HEK293T (cell line): ENCODE measurements at regions not wholly inside any gene's neighbourhood (a gene's known extent, or its start where the extent isn't known, plus 50 kb on each side); places are given as distances from the start of the nearest gene placed in this dataset.

Experiments used
- CTCF ChIA-PET: fragments of 350-600 bp; formaldehyde crosslinking; extraction: SDS; loops from one replicate; lab custom pipeline; 2021; ENCODE audit warnings: antibody characterized with exemption, inconsistent platforms; lab: Yijun Ruan, JAX
- POLR2A ChIA-PET: fragments of 350-600 bp; formaldehyde crosslinking; extraction: SDS; loops from one replicate; lab custom pipeline; 2020; ENCODE audit warnings: antibody characterized with exemption, inconsistent platforms; lab: Yijun Ruan, JAX
- DNase-seq: peaks from one replicate; pipeline ENCODE4 v3.0.0; 2012; ENCODE audit warnings: mixed read lengths; ENCODE audit errors: extremely low spot score
- ARNT ChIP-seq: fragments of 450-650 bp; IDR thresholded peaks from 2 replicates; pipeline ENCODE4 v1.6.1; 2017; ENCODE audit warnings: mild to moderate bottlenecking
- BHLHE40 ChIP-seq: fragments of 450-650 bp; IDR thresholded peaks from 2 replicates; pipeline ENCODE4 v1.6.1; 2016; ENCODE audit warnings: mild to moderate bottlenecking, moderate library complexity, borderline replicate concordance
- CTBP1 ChIP-seq: fragments of 450-650 bp; IDR thresholded peaks from 2 replicates; pipeline ENCODE4 v1.6.1; 2016; ENCODE audit warnings: borderline replicate concordance
- ELF4 ChIP-seq: fragments of 450-650 bp; IDR thresholded peaks from 2 replicates; pipeline ENCODE4 v1.6.1; 2017; ENCODE audit warnings: antibody characterized with exemption
- FOXA1 ChIP-seq: fragments of 450-650 bp; IDR thresholded peaks from 2 replicates; pipeline ENCODE4 v1.6.1; 2016; ENCODE audit warnings: mild to moderate bottlenecking
- FOXK2 ChIP-seq: fragments of 450-650 bp; IDR thresholded peaks from 2 replicates; pipeline ENCODE4 v1.6.1; 2016; ENCODE audit warnings: mild to moderate bottlenecking
- FOXM1 ChIP-seq: fragments of 450-650 bp; IDR thresholded peaks from 2 replicates; pipeline ENCODE4 v1.6.1; 2017; ENCODE audit warnings: mild to moderate bottlenecking, borderline replicate concordance
- HDGF ChIP-seq: fragments of 450-650 bp; IDR thresholded peaks from 2 replicates; pipeline ENCODE4 v1.6.1; 2017; ENCODE audit warnings: antibody characterized with exemption, borderline replicate concordance
- L3MBTL2 ChIP-seq: fragments of 450-650 bp; conservative IDR thresholded peaks from 2 replicates; pipeline ENCODE4 v1.6.1; 2016; ENCODE audit warnings: mild to moderate bottlenecking
- LEF1 ChIP-seq: fragments of 450-650 bp; IDR thresholded peaks from 2 replicates; pipeline ENCODE4 v1.6.1; 2017; ENCODE audit warnings: mild to moderate bottlenecking, borderline replicate concordance
- NFRKB ChIP-seq: fragments of 450-650 bp; IDR thresholded peaks from 2 replicates; pipeline ENCODE4 v1.6.1; 2016; ENCODE audit warnings: mild to moderate bottlenecking, moderate library complexity
- SP1 ChIP-seq: fragments of 450-650 bp; IDR thresholded peaks from 2 replicates; pipeline ENCODE4 v1.6.1; 2017
- SUZ12 ChIP-seq: fragments of 450-650 bp; IDR thresholded peaks from 2 replicates; pipeline ENCODE4 v1.6.1; 2016; ENCODE audit warnings: mild to moderate bottlenecking
- TARDBP ChIP-seq: fragments of 450-650 bp; IDR thresholded peaks from 2 replicates; pipeline ENCODE4 v1.6.1; 2016
- ZNF384 ChIP-seq: fragments of 450-650 bp; IDR thresholded peaks from 2 replicates; pipeline ENCODE4 v1.6.1; 2016
- TF ChIP-seq, protein P1 (sequence below): fragments of 450-650 bp; IDR thresholded peaks from 2 replicates; pipeline ENCODE4 v1.6.1; 2016

GRCh38 chr5:158639881-158640592, 459.7 kb downstream of the EBF1 start:
- no peak for TF ChIP-seq LEF1
- no peak for TF ChIP-seq FOXK2
- no peak for TF ChIP-seq SP1
- TF ChIP-seq, protein P1, sequence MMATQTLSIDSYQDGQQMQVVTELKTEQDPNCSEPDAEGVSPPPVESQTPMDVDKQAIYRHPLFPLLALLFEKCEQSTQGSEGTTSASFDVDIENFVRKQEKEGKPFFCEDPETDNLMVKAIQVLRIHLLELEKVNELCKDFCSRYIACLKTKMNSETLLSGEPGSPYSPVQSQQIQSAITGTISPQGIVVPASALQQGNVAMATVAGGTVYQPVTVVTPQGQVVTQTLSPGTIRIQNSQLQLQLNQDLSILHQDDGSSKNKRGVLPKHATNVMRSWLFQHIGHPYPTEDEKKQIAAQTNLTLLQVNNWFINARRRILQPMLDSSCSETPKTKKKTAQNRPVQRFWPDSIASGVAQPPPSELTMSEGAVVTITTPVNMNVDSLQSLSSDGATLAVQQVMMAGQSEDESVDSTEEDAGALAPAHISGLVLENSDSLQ: no peak
- no peak for TF ChIP-seq ZNF384
- TF ChIP-seq ELF4: no peak
- no peak for TF ChIP-seq FOXA1
- TF ChIP-seq SUZ12: no peak
- TF ChIP-seq NFRKB: no peak
- no peak for TF ChIP-seq TARDBP
- no peak for TF ChIP-seq HDGF
- TF ChIP-seq ARNT: no peak
- no peak for TF ChIP-seq BHLHE40
- TF ChIP-seq CTBP1: no peak
- TF ChIP-seq L3MBTL2: no peak
- TF ChIP-seq FOXM1: no peak
- CTCF ChIA-PET: no interaction called here
- DNase-seq: no peak
- POLR2A ChIA-PET: interaction anchor here (1.3 kb wide), 1 partner anchor 9 kb away, joined by 3 read pairs; no protein-coding TSS in a partner anchor

- no peak for DNase-seq
- ChIA-PET CTCF (no interaction called here), POLR2A (no interaction called here)
- no peak for TF ChIP-seq ARNT
- TF ChIP-seq TARDBP: no peak
- no peak for TF ChIP-seq NFRKB
- no peak for TF ChIP-seq HDGF
- TF ChIP-seq L3MBTL2: no peak
Measured at GRCh38 chr5:158638396-158638795, 461.3 kb downstream of the EBF1 start.

- no peak for DNase-seq
- POLR2A ChIA-PET: no interaction called here
- CTCF ChIA-PET: no interaction called here
- TF ChIP-seq TARDBP (no peak), HDGF (no peak), BHLHE40 (no peak), ELF4 (no peak), CTBP1 (no peak), ARNT (no peak), L3MBTL2 (no peak), SP1 (no peak), LEF1 (no peak), FOXM1 (no peak), NFRKB (no peak)
Measured at GRCh38 chr5:158637039-158637438, 462.7 kb downstream of the EBF1 start.

DNA sequence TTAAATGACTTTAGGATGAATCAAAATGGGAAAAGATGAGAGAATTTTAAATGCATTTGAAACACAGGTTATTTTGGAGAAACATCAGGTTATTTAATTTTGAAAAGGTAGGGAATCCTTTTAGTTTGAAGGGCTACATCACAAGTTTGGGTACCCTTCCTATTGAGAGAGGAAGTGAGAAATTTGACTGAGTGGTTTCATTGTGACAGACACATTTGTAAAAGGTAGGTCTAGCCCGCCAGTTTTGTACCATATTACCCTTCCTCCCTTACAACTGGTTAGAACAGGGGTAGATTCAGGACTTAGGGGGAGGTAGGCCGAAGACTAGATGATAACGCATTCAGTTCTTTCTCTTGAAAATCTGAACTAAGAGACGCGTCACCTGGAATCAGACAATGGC, 464.2 kb downstream of the EBF1 start:
- TF ChIP-seq BHLHE40 (no peak), SP1 (no peak)

DNA sequence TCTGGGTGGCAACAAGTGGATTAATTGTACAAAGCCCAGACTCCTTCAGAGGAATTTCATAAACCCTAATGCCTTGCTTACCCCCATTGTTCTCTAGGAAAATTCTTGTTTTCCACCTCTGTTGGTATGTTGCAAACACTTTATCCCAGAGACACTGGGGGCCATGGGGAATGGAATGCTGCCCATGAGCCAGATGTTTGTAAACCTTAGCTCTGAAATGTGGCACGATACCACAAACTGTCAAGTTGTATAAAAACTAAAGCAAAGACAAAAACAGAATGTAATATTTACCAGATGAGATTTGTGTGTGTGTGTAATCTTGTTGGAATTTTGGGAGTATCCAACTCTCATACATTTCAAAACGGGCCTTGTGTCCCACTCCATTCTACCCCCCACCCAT, 465.0 kb downstream of the EBF1 start:
- POLR2A ChIA-PET: no interaction called here
- DNase-seq: no peak
- TF ChIP-seq FOXK2 (no peak), NFRKB (no peak), L3MBTL2 (no peak), ZNF384 (no peak), CTBP1 (no peak), ARNT (no peak), SUZ12 (no peak), FOXA1 (no peak), SP1 (no peak), ELF4 (no peak), BHLHE40 (no peak), FOXM1 (no peak), LEF1 (no peak), HDGF (no peak), TARDBP (no peak)
- TF ChIP-seq, protein P1: no peak
- CTCF ChIA-PET: no interaction called here

More for the DNA sequence above, 464.2 kb downstream of the EBF1 start:
- ChIA-PET CTCF (no interaction called here), POLR2A (no interaction called here)
- no peak for DNase-seq

DNA sequence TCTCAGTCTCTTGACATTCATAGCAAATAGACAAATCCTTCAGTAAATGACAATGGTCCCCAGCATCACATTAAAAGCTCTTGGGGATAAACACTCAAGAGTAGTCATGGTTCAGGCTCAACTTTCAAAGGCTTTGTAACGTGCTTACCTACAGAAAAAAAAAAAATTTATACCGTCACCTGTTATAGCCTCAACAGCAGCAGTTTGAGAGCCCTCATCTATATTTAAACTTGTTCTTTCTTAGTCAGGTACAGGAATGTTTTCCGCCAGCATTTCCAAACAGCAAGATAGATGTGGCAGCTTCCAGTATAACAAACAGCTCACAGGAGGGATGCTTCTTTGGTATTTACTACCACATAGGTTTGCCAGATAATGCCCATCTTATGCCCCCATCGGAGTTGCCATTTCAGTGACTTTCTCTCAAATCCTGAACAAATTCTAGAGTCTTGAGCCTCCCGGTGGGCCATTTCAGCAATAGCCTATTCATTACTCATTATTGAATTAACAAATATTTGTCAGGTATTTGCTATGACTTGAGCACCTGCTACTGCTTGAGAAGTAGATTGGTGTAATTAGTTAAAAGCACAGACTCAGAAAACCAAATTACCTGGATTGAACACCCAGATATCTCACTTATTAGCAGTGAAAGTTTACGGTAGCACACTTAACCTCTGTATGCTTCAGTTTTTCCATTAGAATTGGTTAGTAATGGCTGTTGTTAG, 470.0 kb downstream of the EBF1 start:
- ChIA-PET POLR2A (no interaction called here), CTCF (no interaction called here)
- no peak for DNase-seq
- TF ChIP-seq TARDBP: no peak
- TF ChIP-seq, protein P1: no peak
- no peak for TF ChIP-seq NFRKB
- no peak for TF ChIP-seq HDGF
- no peak for TF ChIP-seq L3MBTL2
- no peak for TF ChIP-seq CTBP1
- no peak for TF ChIP-seq ZNF384
